K562 (cell line): ENCODE measurements at regions not wholly inside any gene's neighbourhood (a gene's known extent, or its start where the extent isn't known, plus 50 kb on each side); places are given as distances from the start of the nearest gene placed in this dataset.

Experiments used
- ATAC-seq: fragments of 200-7000 bp; cut with Tn5 transposase; 3 replicates; pipeline ENCODE4 v1.9.1; 2020; ENCODE audit warnings: moderate library complexity
- BruUV-seq: library from RNA; stranded (reverse); fragments of 400-500 nt; replicated peaks from 2 replicates; lab custom pipeline; 2021; lab: Mats Ljungman, UMichigan
- CTCF ChIA-PET: fragments of 300-600 bp; formaldehyde crosslinking; extraction: SDS; loops from one replicate; lab custom pipeline; 2021; ENCODE audit warnings: low intra/inter-chr PET ratio; lab: Yijun Ruan, JAX
- POLR2A ChIA-PET: fragments of 300-600, 350-650 bp; sonication (Branson Sonifier 250); formaldehyde crosslinking; extraction: SDS; loops from one replicate; lab custom pipeline; 2021; ENCODE audit warnings: antibody characterized with exemption, inconsistent platforms; lab: Yijun Ruan, JAX
- DNase-seq, 4 experiments: peaks; one replicate each; pipeline versions ENCODE4 v3.0.0 to v3.0.0-alpha.2; 2011 to 2018; ENCODE audit warnings: low spot score in 3 of 4, mixed read lengths in 3 of 4; ENCODE audit errors: extremely low read depth in 1 of 4
- FAIRE-seq: peaks from 2 replicates; lab custom pipeline; 2011; peaks lifted over from hg19 to GRCh38; lab: Jason Lieb, UNC
- H2AFZ ChIP-seq: 2 replicates; pipeline ENCODE4 v1.6.0; 2011; ENCODE audit warnings: low read depth, low read length, control low read depth, inconsistent platforms
- H3K27ac ChIP-seq: fragments of 200-600 bp; 3 replicates; pipeline ENCODE4 v1.8.0; 2011; ENCODE audit warnings: low read depth, mild to moderate bottlenecking, control low read depth, inconsistent platforms, low read length, moderate library complexity, mixed read lengths; ENCODE audit errors: extremely low read depth
- H3K27me3 ChIP-seq, 2 experiments: fragments of 300-600 bp in 1 of 2; 2 replicates in 1 of 2; 3 replicates in 1 of 2; pipeline versions ENCODE4 v1.6.0 to v1.8.0; 2011; ENCODE audit warnings: inconsistent platforms in 2 of 2, low read length in 2 of 2, mild to moderate bottlenecking in 1 of 2, mixed read lengths in 1 of 2, moderate library complexity in 1 of 2; ENCODE audit not compliant: control insufficient read depth in 2 of 2, insufficient read depth in 2 of 2
- H3K36me3 ChIP-seq: fragments of 300-600 bp; 3 replicates; pipeline ENCODE4 v1.8.0; 2011; ENCODE audit warnings: mild to moderate bottlenecking, low read length, inconsistent platforms; ENCODE audit not compliant: control insufficient read depth, insufficient read depth
- H3K4me1 ChIP-seq, 2 experiments: fragments of 200-600 bp in 1 of 2; replicated peaks in 1 of 2; 2 replicates in 1 of 2; 3 replicates in 1 of 2; pipeline versions ENCODE4 v1.5.1 to v1.8.0; 2011; ENCODE audit warnings: inconsistent platforms in 2 of 2, low read length in 2 of 2, mild to moderate bottlenecking in 1 of 2, mixed read lengths in 1 of 2, moderate library complexity in 1 of 2; ENCODE audit not compliant: control insufficient read depth in 2 of 2, insufficient read depth in 2 of 2
- H3K4me2 ChIP-seq: 2 replicates; pipeline ENCODE4 v1.6.1; 2011; ENCODE audit warnings: low read length, control low read depth, inconsistent platforms, mixed read lengths; ENCODE audit not compliant: insufficient read depth
- H3K4me3 ChIP-seq: fragments of 200-600 bp; sonication (generic), shearing (Covaris generic); 2 replicates; pipeline ENCODE4 v1.5.1; 2016; ENCODE audit warnings: control low read depth, inconsistent platforms
- H3K79me2 ChIP-seq: fragments of 200-600 bp; 3 replicates; pipeline ENCODE4 v1.8.0; 2011; ENCODE audit warnings: low read length, inconsistent platforms; ENCODE audit not compliant: control insufficient read depth, insufficient read depth
- H3K9ac ChIP-seq, 2 experiments: 2 replicates each; pipeline versions ENCODE4 v1.6.0 to v1.6.1; 2011; ENCODE audit warnings: low read depth in 2 of 2, low read length in 2 of 2, control low read depth in 1 of 2, inconsistent platforms in 1 of 2, mild to moderate bottlenecking in 1 of 2, mixed read lengths in 1 of 2; ENCODE audit not compliant: insufficient read depth in 1 of 2
- H3K9me1 ChIP-seq: one replicate; pipeline ENCODE4 v1.6.0; 2011; ENCODE audit warnings: inconsistent platforms, mild to moderate bottlenecking, low read length, moderate library complexity; ENCODE audit not compliant: control insufficient read depth, insufficient read depth
- H3K9me3 ChIP-seq: replicated peaks from 2 replicates; pipeline ENCODE4 v1.5.1; 2011; ENCODE audit warnings: low read depth, low read length, inconsistent platforms; ENCODE audit not compliant: control insufficient read depth, insufficient read depth
- H4K20me1 ChIP-seq: replicated peaks from 2 replicates; pipeline ENCODE4 v1.6.1; 2011; ENCODE audit warnings: low read length, inconsistent platforms, mixed read lengths; ENCODE audit not compliant: control insufficient read depth, insufficient read depth
- CREB1 ChIP-seq, 2 experiments: sonication (generic) in 1 of 2; formaldehyde crosslinking in 1 of 2; IDR thresholded peaks; 2 replicates each; pipeline versions ENCODE4 v1.6.1 to v1.8.0; 2012 to 2022; ENCODE audit warnings: inconsistent platforms in 1 of 2, mild to moderate bottlenecking in 1 of 2, missing genetic modification reagents in 1 of 2, moderate library complexity in 1 of 2
- DMBX1 ChIP-seq: fragments of 250-450 bp; sonication (Bioruptor Pico); IDR thresholded peaks from 2 replicates; pipeline ENCODE4 v1.8.0; 2022; ENCODE audit warnings: inconsistent platforms, mild to moderate bottlenecking, moderate library complexity, borderline replicate concordance
- ERF ChIP-seq: fragments of 450-650 bp; formaldehyde crosslinking; IDR thresholded peaks from 2 replicates; pipeline ENCODE4 v1.4.0; 2020; ENCODE audit warnings: mild to moderate bottlenecking, mixed read lengths
- ETV6 ChIP-seq, 3 experiments: fragments of 150-350 bp in 1 of 3; sonication (generic) in 1 of 3; formaldehyde crosslinking in 1 of 3; IDR thresholded peaks; 2 replicates each; pipeline versions ENCODE4 v1.6.1 to v1.8.0; 2014 to 2022; ENCODE audit warnings: borderline replicate concordance in 2 of 3, low read depth in 2 of 3, antibody characterized with exemption in 1 of 3, low read length in 1 of 3, mild to moderate bottlenecking in 1 of 3, missing genetic modification reagents in 1 of 3
- EWSR1 ChIP-seq: fragments of 450-650 bp; IDR thresholded peaks from 2 replicates; pipeline ENCODE4 v1.6.1; 2018; ENCODE audit warnings: borderline replicate concordance, mild to moderate bottlenecking, low read depth, moderate library complexity; ENCODE audit not compliant: partially characterized antibody
- FOXJ3 ChIP-seq: sonication (generic); formaldehyde crosslinking; IDR thresholded peaks from 2 replicates; pipeline ENCODE4 v1.4.0; 2020; ENCODE audit warnings: mild to moderate bottlenecking, missing genetic modification reagents
- HMGXB4 ChIP-seq: sonication (generic); formaldehyde crosslinking; IDR thresholded peaks from 2 replicates; pipeline ENCODE4 v1.8.1; 2023; ENCODE audit warnings: mild to moderate bottlenecking, missing genetic modification reagents
- HNRNPL ChIP-seq: fragments of 200-400 bp; formaldehyde crosslinking; IDR thresholded peaks from 2 replicates; pipeline ENCODE4 v1.6.1; 2017; ENCODE audit warnings: low read depth, mild to moderate bottlenecking, low read length
- HNRNPLL ChIP-seq: fragments of 200-400 bp; formaldehyde crosslinking; IDR thresholded peaks from 2 replicates; pipeline ENCODE4 v1.6.1; 2017; ENCODE audit warnings: low read length, low read depth, mild to moderate bottlenecking; ENCODE audit not compliant: poor library complexity, severe bottlenecking
- KLF13 ChIP-seq: fragments of 450-650 bp; IDR thresholded peaks from 2 replicates; pipeline ENCODE4 v1.6.1; 2016; ENCODE audit warnings: missing genetic modification characterization, low read depth, mild to moderate bottlenecking, missing compliant biosample characterization, moderate library complexity, borderline replicate concordance
- NR3C1 ChIP-seq: sonication (generic); formaldehyde crosslinking; IDR thresholded peaks from 2 replicates; pipeline ENCODE4 v1.8.1; 2022; ENCODE audit warnings: missing genetic modification reagents
- RUNX1 ChIP-seq: sonication (generic); IDR thresholded peaks from 2 replicates; pipeline ENCODE4 v1.6.1; 2016; ENCODE audit warnings: antibody characterized with exemption, low read depth
- SREBF1 ChIP-seq: fragments of 150-350 bp; IDR thresholded peaks from 2 replicates; pipeline ENCODE4 v1.6.1; 2014; ENCODE audit warnings: antibody characterized with exemption, low read depth, low read length, borderline replicate concordance
- TAF1 ChIP-seq: IDR thresholded peaks from 2 replicates; pipeline ENCODE4 v1.6.1; 2011; ENCODE audit warnings: mild to moderate bottlenecking, low read length, moderate library complexity; ENCODE audit not compliant: insufficient read depth, control insufficient read depth, severe bottlenecking; ENCODE audit errors: extremely low read depth
- ZNF408 ChIP-seq: fragments of 250-450 bp; sonication (Bioruptor Pico); IDR thresholded peaks from 2 replicates; pipeline ENCODE4 v1.4.0; 2020; ENCODE audit warnings: low read depth, mild to moderate bottlenecking, moderate library complexity
- ZNF445 ChIP-seq: fragments of 250-450 bp; sonication (Bioruptor Pico); IDR thresholded peaks from 2 replicates; pipeline ENCODE4 v1.4.0; 2020; ENCODE audit warnings: low read depth, mild to moderate bottlenecking, moderate library complexity
- ZNF668 ChIP-seq: fragments of 250-450 bp; sonication (Bioruptor Pico); IDR thresholded peaks from 2 replicates; pipeline ENCODE4 v1.8.0; 2022; ENCODE audit warnings: mild to moderate bottlenecking, inconsistent platforms
- ZSCAN29 ChIP-seq: fragments of 450-650 bp; IDR thresholded peaks from 2 replicates; pipeline ENCODE4 v1.6.1; 2017
- WGBS: fragments of 100-300 bp; shearing (Covaris generic); methylation state at CpG from one replicate; pipeline ENCODE4 v1.1.6; 2016; ENCODE audit warnings: low coverage, mixed read lengths; ENCODE audit not compliant: insufficient coverage; ENCODE audit errors: missing lambda C conversion rate; 5-methylcytosine and 5-hydroxymethylcytosine counted together
- in situ Hi-C: fragments of 300-500 bp; cut with MboI; formaldehyde crosslinking; loops from 4 replicates; pipeline ENCODE4 v1.15.0; 2018; ENCODE audit warnings: inconsistent platforms, mixed read lengths
- intact Hi-C: fragments of 100-400 bp; cut with micrococcal nuclease; formaldehyde crosslinking; loops from 2 replicates; pipeline ENCODE4 v1.14.2; 2022

- TF ChIP-seq ZSCAN29 (no peak), DMBX1 (CRISPR knock-in tag) (no peak)
Observed at GRCh38 chr13:99044764-99045163, 66.9 kb upstream of the DOCK9 start (continued).

- no peak for DNase-seq
- Histone ChIP-seq H2AFZ (no peak overlapping the region), H3K36me3 (no peaks in the 10 kb centered on the region), H3K4me1 (peaks cover 14 to 52% of the 10 kb centered on the region in 2 experiments), H3K9me3 (no peaks in the 10 kb centered on the region), H3K27me3 (no peaks in the 10 kb centered on the region), H3K4me2 (no peak overlapping the region), H3K9me1 (no peaks in the 10 kb centered on the region), H3K79me2 (peaks cover 15% of the 10 kb centered on the region; the same call in 2 of the 3 replicates), H4K20me1 (no peaks in the 10 kb centered on the region), H3K27ac (no peak overlapping the region), H3K4me3 (no peak overlapping the region), H3K9ac (no peak overlapping the region)
- TF ChIP-seq ZNF408 (CRISPR knock-in tag) (no peak), EWSR1 (no peak), HNRNPL (no peak), RUNX1 (no peak), SREBF1 (no peak), ERF (CRISPR knock-in tag) (no peak), HNRNPLL (no peak), HMGXB4 (CRISPR knock-in tag) (no peak), ZNF445 (CRISPR knock-in tag) (no peak), FOXJ3 (CRISPR knock-in tag) (no peak), TAF1 (no peak), ETV6 (IDR thresholded peaks at IDR 0.05; ENCODE audit: borderline replicate concordance in 1 of 2, low read depth in 2 of 2, low read length in 1 of 2) (no peak), ETV6 (CRISPR knock-in tag; IDR thresholded peaks at IDR 0.05; ENCODE audit: borderline replicate concordance) (no peak), KLF13 (no peak), NR3C1 (no peak), CREB1 (IDR thresholded peaks at IDR 0.05) (no peak), CREB1 (CRISPR knock-in tag; IDR thresholded peaks at IDR 0.05) (no peak), ZNF668 (CRISPR knock-in tag) (no peak)
- CTCF ChIA-PET, result no interaction called here
- no TSS peak for BruUV-seq
- 26% methylated on average over 1 of the region's 1 CpG for WGBS
- intact Hi-C loops, result no loop called here
- in situ Hi-C loops, result no loop called here
- POLR2A ChIA-PET, result no interaction called here
- no peak for FAIRE-seq
- ATAC-seq, result no peak
Observed at GRCh38 chr13:99045396-99045795, 67.5 kb upstream of the DOCK9 start.
